ENCODE measurements at regions not wholly inside any gene's neighbourhood (a gene's known extent, or its start where the extent isn't known, plus 50 kb on each side); places are given as distances from the start of the nearest gene placed in this dataset.

GRCh38 chr9:11003836-11004235 lies 391.0 kb upstream of the PTPRD start:
- H3K4me3 ChIP-seq: no peak overlapping the region
- H3K36me3 ChIP-seq: no peaks in the 10 kb centered on the region
- H3K27me3 ChIP-seq: no peaks in the 10 kb centered on the region
- H3K4me1 ChIP-seq: no peaks in the 10 kb centered on the region
- TF ChIP-seq CTCF (IDR thresholded peaks at IDR 0.05) (no peak), POLR2A (IDR thresholded peaks at IDR 0.05) (no peak), EP300 (IDR thresholded peaks at IDR 0.05) (no peak)
- H3K9me3 ChIP-seq: peaks cover 6% of the 10 kb centered on the region
- H3K27ac ChIP-seq: no peak overlapping the region
- no peak for DNase-seq (ENCODE audit: low spot score in 2 of 2)
- WGBS: 87% methylated on average over 4 of the region's 4 CpGs

- Histone ChIP-seq H3K27ac (no peak overlapping the region), H3K36me3 (no peaks in the 10 kb centered on the region), H3K4me3 (no peak overlapping the region), H3K9me3 (peaks cover 12% of the 10 kb centered on the region), H3K4me1 (no peaks in the 10 kb centered on the region), H3K27me3 (no peaks in the 10 kb centered on the region)
- TF ChIP-seq CTCF (IDR thresholded peaks at IDR 0.05): no peak
- TF ChIP-seq POLR2AphosphoS5 (IDR thresholded peaks at IDR 0.05): no peak
- no peak for TF ChIP-seq EP300 (IDR thresholded peaks at IDR 0.05)
- no peak for TF ChIP-seq POLR2A (IDR thresholded peaks at IDR 0.05)
- WGBS: 93% methylated on average over 4 of the region's 7 CpGs
- peak in 1 of 2 donors; percentile 73 for DNase-seq (ENCODE audit: low spot score in 2 of 2)
Measured at GRCh38 chr9:11011696-11012095, 398.9 kb upstream of the PTPRD start.

- no peaks in the 10 kb centered on the region for H3K4me1 ChIP-seq
- no peak overlapping the region for H3K4me3 ChIP-seq
- H3K27ac ChIP-seq: no peak overlapping the region
- no peaks in the 10 kb centered on the region for H3K36me3 ChIP-seq
- H3K27me3 ChIP-seq: no peaks in the 10 kb centered on the region
- WGBS: 67% methylated on average over 2 of the region's 2 CpGs
- H3K9me3 ChIP-seq: peaks cover 5% of the 10 kb centered on the region
- TF ChIP-seq POLR2AphosphoS5 (IDR thresholded peaks at IDR 0.05): no peak
- TF ChIP-seq POLR2A (IDR thresholded peaks at IDR 0.05): no peak
- no peak for TF ChIP-seq CTCF (IDR thresholded peaks at IDR 0.05)
- TF ChIP-seq EP300 (IDR thresholded peaks at IDR 0.05): no peak
- no peak for DNase-seq (ENCODE audit: low spot score in 2 of 2)
Measured at GRCh38 chr9:11016081-11016480, 403.3 kb upstream of the PTPRD start.

- DNase-seq (ENCODE audit: low spot score in 2 of 2): no peak
- Histone ChIP-seq H3K27me3 (no peaks in the 10 kb centered on the region), H3K4me3 (no peak overlapping the region), H3K36me3 (no peaks in the 10 kb centered on the region), H3K27ac (no peak overlapping the region), H3K9me3 (no peaks in the 10 kb centered on the region), H3K4me1 (no peaks in the 10 kb centered on the region)
- WGBS: 34% methylated on average over 2 of the region's 2 CpGs
- TF ChIP-seq CTCF (IDR thresholded peaks at IDR 0.05): no peak
- no peak for TF ChIP-seq EP300 (IDR thresholded peaks at IDR 0.05)
- no peak for TF ChIP-seq POLR2AphosphoS5 (IDR thresholded peaks at IDR 0.05)
- no peak for TF ChIP-seq POLR2A (IDR thresholded peaks at IDR 0.05)
Measured at GRCh38 chr9:11023201-11023600, 410.4 kb upstream of the PTPRD start.

GRCh38 chr9:11025775-11026174 lies 413.0 kb upstream of the PTPRD start:
- H3K4me1 ChIP-seq: no peaks in the 10 kb centered on the region
- WGBS: 92% methylated on average over 2 of the region's 2 CpGs
- no peak overlapping the region for H3K4me3 ChIP-seq
- H3K9me3 ChIP-seq: no peaks in the 10 kb centered on the region
- no peak overlapping the region for H3K27ac ChIP-seq
- no peak for TF ChIP-seq EP300 (IDR thresholded peaks at IDR 0.05)
- no peak for TF ChIP-seq POLR2A (IDR thresholded peaks at IDR 0.05)
- TF ChIP-seq POLR2AphosphoS5 (IDR thresholded peaks at IDR 0.05): no peak
- no peak for TF ChIP-seq CTCF (IDR thresholded peaks at IDR 0.05)
- DNase-seq (ENCODE audit: low spot score in 2 of 2): no peak
- H3K27me3 ChIP-seq: no peaks in the 10 kb centered on the region
- H3K36me3 ChIP-seq: no peaks in the 10 kb centered on the region

All from suprapubic skin (tissue), 4 donors.